DOHH2 (cell line): ENCODE measurements at regions not wholly inside any gene's neighbourhood (a gene's known extent, or its start where the extent isn't known, plus 50 kb on each side); places are given as distances from the start of the nearest gene placed in this dataset.

Source experiments
- H3F3A ChIP-seq: fragments of 200-600 bp; sonication (generic), shearing (Covaris generic); 2 replicates; pipeline ENCODE4 v1.6.0; 2016; ENCODE audit warnings: antibody characterized with exemption, mild to moderate bottlenecking; ENCODE audit not compliant: control insufficient read depth, insufficient read depth
- H3K27ac ChIP-seq: fragments of 200-600 bp; sonication (generic); 2 replicates; pipeline ENCODE4 v1.5.1; 2014; ENCODE audit warnings: low read depth, mild to moderate bottlenecking, low read length, moderate library complexity
- H3K27me3 ChIP-seq: fragments of 200-600 bp; sonication (generic); 2 replicates; pipeline ENCODE4 v1.6.1; 2014; ENCODE audit warnings: mild to moderate bottlenecking, low read length, mixed read lengths; ENCODE audit not compliant: control insufficient read depth
- H3K36me3 ChIP-seq: fragments of 200-600 bp; sonication (generic); 2 replicates; pipeline ENCODE4 v1.6.1; 2014; ENCODE audit warnings: mild to moderate bottlenecking, low read length, moderate library complexity, mixed read lengths; ENCODE audit not compliant: control insufficient read depth
- H3K4me1 ChIP-seq: fragments of 200-600 bp; sonication (generic); 2 replicates; pipeline ENCODE4 v1.6.1; 2014; ENCODE audit warnings: mild to moderate bottlenecking, low read length, mixed read lengths; ENCODE audit not compliant: control insufficient read depth
- H3K4me2 ChIP-seq: fragments of 200-600 bp; sonication (generic); 2 replicates; pipeline ENCODE4 v1.6.0; 2014; ENCODE audit warnings: mild to moderate bottlenecking, low read length, moderate library complexity
- H3K4me3 ChIP-seq: fragments of 200-600 bp; sonication (generic); 2 replicates; pipeline ENCODE4 v1.5.1; 2014; ENCODE audit warnings: mild to moderate bottlenecking, low read length, mixed read lengths
- H3K79me2 ChIP-seq: fragments of 200-600 bp; sonication (generic); 2 replicates; pipeline ENCODE4 v1.6.1; 2014; ENCODE audit warnings: mild to moderate bottlenecking, low read length, mixed read lengths; ENCODE audit not compliant: control insufficient read depth
- H3K9me2 ChIP-seq: fragments of 200-600 bp; sonication (generic); replicated peaks from 2 replicates; pipeline ENCODE4 v1.6.1; 2014; ENCODE audit warnings: mild to moderate bottlenecking, low read length, mixed read lengths; ENCODE audit not compliant: control insufficient read depth
- H3K9me3 ChIP-seq: fragments of 200-600 bp; sonication (generic); 2 replicates; pipeline ENCODE4 v1.6.1; 2014; ENCODE audit warnings: antibody characterized with exemption, low read length, mixed read lengths; ENCODE audit not compliant: control insufficient read depth, insufficient read depth
- H4K20me1 ChIP-seq: fragments of 200-600 bp; sonication (generic); 2 replicates; pipeline ENCODE4 v1.6.0; 2014; ENCODE audit warnings: low read depth, mild to moderate bottlenecking, antibody characterized with exemption, low read length, moderate library complexity; ENCODE audit not compliant: control insufficient read depth, insufficient read depth
- CTCF ChIP-seq: fragments of 200-600 bp; sonication (generic); IDR thresholded peaks from one replicate; pipeline ENCODE4 v1.5.1; 2014; ENCODE audit warnings: antibody characterized with exemption, mild to moderate bottlenecking, low read depth, low read length; ENCODE audit not compliant: poor library complexity, severe bottlenecking
- EZH2phosphoT487 ChIP-seq: fragments of 200-600 bp; sonication (generic); IDR thresholded peaks from 2 replicates; pipeline ENCODE4 v1.6.1; 2017; ENCODE audit warnings: borderline replicate concordance, mild to moderate bottlenecking, antibody characterized with exemption, low read length, moderate library complexity, mixed read lengths

GRCh38 chr4:3385711-3386420, 55.9 kb upstream of the HGFAC start:
- Histone ChIP-seq H3K4me3 (no peak overlapping the region), H3K79me2 (no peaks in the 10 kb centered on the region), H3K4me1 (peaks cover 28% of the 10 kb centered on the region), H3K9me3 (peaks cover 8% of the 10 kb centered on the region; the same call in 1 of the 2 replicates), H4K20me1 (no peaks in the 10 kb centered on the region), H3K36me3 (no peaks in the 10 kb centered on the region), H3K27ac (no peak overlapping the region), H3K9me2 (no peaks in the 10 kb centered on the region), H3F3A (0 out of 2 replicates have a peak, but pooled peaks cover 6% of the 10 kb centered on the region), H3K27me3 (peaks cover 4% of the 10 kb centered on the region; the same call in 1 of the 2 replicates), H3K4me2 (no peak overlapping the region)
- TF ChIP-seq CTCF (no peak), EZH2phosphoT487 (no peak)

GRCh38 chr4:3386526-3386925, 55.2 kb upstream of the HGFAC start:
- Histone ChIP-seq H3K4me2 (no peak overlapping the region), H3K4me1 (peaks cover 28% of the 10 kb centered on the region), H3F3A (0 out of 2 replicates have a peak, but pooled peaks cover 6% of the 10 kb centered on the region), H3K4me3 (no peak overlapping the region), H4K20me1 (no peaks in the 10 kb centered on the region), H3K79me2 (no peaks in the 10 kb centered on the region), H3K27me3 (peaks cover 4% of the 10 kb centered on the region; the same call in 1 of the 2 replicates), H3K36me3 (no peaks in the 10 kb centered on the region), H3K9me2 (no peaks in the 10 kb centered on the region), H3K27ac (no peak overlapping the region), H3K9me3 (peaks cover 2% of the 10 kb centered on the region; the same call in 1 of the 2 replicates)
- no peak for TF ChIP-seq EZH2phosphoT487

- Histone ChIP-seq H3K4me2 (peak overlapping the region; percentile 93), H3K79me2 (no peaks in the 10 kb centered on the region), H3K27me3 (peaks cover 8% of the 10 kb centered on the region; the same call in 1 of the 2 replicates), H3K4me1 (peaks cover 28% of the 10 kb centered on the region), H3K36me3 (no peaks in the 10 kb centered on the region), H3K27ac (peak overlapping the region; percentile 62), H3K9me3 (no peaks in the 10 kb centered on the region), H3F3A (0 out of 2 replicates have a peak, but pooled peaks cover 6% of the 10 kb centered on the region), H3K9me2 (no peaks in the 10 kb centered on the region), H3K4me3 (peak overlapping the region; percentile 70), H4K20me1 (no peaks in the 10 kb centered on the region)
- TF ChIP-seq CTCF (no peak), EZH2phosphoT487 (no peak)
Observed at GRCh38 chr4:3387154-3387942, 54.4 kb upstream of the HGFAC start.
